ENCODE measurements at regions not wholly inside any gene's neighbourhood (a gene's known extent, or its start where the extent isn't known, plus 50 kb on each side); places are given as distances from the start of the nearest gene placed in this dataset.

GRCh38 chr3:117817103-117817502, 1107.5 kb downstream of the TUSC7 start:
- Histone ChIP-seq H3K4me3 (no peak overlapping the region), H3K9me3 (no peaks in the 10 kb centered on the region), H3K27me3 (no peaks in the 10 kb centered on the region), H3K4me1 (no peaks in the 10 kb centered on the region), H3K27ac (no peak overlapping the region), H3K36me3 (no peaks in the 10 kb centered on the region)
- intact Hi-C loops (cut with DNase I; ENCODE audit: low total_unique reads), result no loop called here
- 74 to 92% (median 88%) methylated on average over 2 of the region's 2 CpGs for WGBS, 5 donors
- TF ChIP-seq POLR2AphosphoS5 (IDR thresholded peaks at IDR 0.05) (no peak), POLR2A (IDR thresholded peaks at IDR 0.05) (no peak), EP300 (IDR thresholded peaks at IDR 0.05) (no peak)
- TF ChIP-seq, protein P1, sequence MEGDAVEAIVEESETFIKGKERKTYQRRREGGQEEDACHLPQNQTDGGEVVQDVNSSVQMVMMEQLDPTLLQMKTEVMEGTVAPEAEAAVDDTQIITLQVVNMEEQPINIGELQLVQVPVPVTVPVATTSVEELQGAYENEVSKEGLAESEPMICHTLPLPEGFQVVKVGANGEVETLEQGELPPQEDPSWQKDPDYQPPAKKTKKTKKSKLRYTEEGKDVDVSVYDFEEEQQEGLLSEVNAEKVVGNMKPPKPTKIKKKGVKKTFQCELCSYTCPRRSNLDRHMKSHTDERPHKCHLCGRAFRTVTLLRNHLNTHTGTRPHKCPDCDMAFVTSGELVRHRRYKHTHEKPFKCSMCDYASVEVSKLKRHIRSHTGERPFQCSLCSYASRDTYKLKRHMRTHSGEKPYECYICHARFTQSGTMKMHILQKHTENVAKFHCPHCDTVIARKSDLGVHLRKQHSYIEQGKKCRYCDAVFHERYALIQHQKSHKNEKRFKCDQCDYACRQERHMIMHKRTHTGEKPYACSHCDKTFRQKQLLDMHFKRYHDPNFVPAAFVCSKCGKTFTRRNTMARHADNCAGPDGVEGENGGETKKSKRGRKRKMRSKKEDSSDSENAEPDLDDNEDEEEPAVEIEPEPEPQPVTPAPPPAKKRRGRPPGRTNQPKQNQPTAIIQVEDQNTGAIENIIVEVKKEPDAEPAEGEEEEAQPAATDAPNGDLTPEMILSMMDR (IDR thresholded peaks at IDR 0.05), result no peak
- DNase-seq, result no peak

GRCh38 chr3:117818592-117818991, 1109.0 kb downstream of the TUSC7 start:
- no peaks in the 10 kb centered on the region for H3K27me3 ChIP-seq
- H3K27ac ChIP-seq, result no peak overlapping the region
- H3K36me3 ChIP-seq, result no peaks in the 10 kb centered on the region
- intact Hi-C loops (cut with DNase I; ENCODE audit: low total_unique reads), result no loop called here
- H3K4me1 ChIP-seq, result no peaks in the 10 kb centered on the region
- WGBS, 5 donors, result 27 to 79% (median 59%) methylated on average over 1 of the region's 1 CpG
- DNase-seq, result peak in 1 of 2 donors; percentile 11
- no peak overlapping the region for H3K4me3 ChIP-seq
- H3K9me3 ChIP-seq, result no peaks in the 10 kb centered on the region
- TF ChIP-seq, protein P1 (IDR thresholded peaks at IDR 0.05), result no peak

DNA sequence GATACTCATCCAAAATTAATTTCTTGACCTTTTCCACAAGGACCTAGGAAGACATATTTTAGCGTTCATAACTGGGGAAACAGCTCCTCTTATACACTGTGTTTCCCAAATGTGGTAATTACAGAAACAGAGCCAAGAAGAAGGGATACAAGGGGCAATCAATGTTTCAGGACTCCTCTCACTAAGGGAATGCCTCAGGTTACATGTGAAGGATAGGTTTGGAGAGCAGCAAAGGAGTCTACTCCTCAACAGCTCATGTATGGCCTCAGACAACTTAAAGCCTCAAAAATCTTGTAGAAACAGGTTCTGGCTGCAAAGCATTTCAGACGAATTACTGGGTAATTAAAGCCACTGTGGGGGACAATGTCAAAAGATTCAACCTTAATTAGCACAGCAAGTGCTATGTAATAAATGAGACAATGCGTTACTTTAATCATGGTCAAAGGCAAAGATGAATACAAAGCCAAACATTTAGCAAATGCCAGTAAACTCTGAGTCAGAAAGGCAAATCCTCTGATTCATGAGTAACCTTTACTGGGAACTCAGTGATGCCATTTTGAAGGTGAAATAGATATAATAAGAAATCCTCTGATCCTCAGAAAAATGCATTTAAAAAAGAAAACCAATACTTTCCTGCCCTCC, 1111.2 kb downstream of the TUSC7 start:
- 61 to 79% (median 69%) methylated on average over 3 of the region's 3 CpGs for WGBS, 5 donors
- no peaks in the 10 kb centered on the region for H3K4me1 ChIP-seq
- H3K27ac ChIP-seq, result no peak overlapping the region
- no peaks in the 10 kb centered on the region for H3K9me3 ChIP-seq
- no peak for DNase-seq
- H3K27me3 ChIP-seq, result no peaks in the 10 kb centered on the region
- H3K4me3 ChIP-seq, result no peak overlapping the region
- intact Hi-C loops (cut with DNase I; ENCODE audit: low total_unique reads), result no loop called here
- no peak for TF ChIP-seq POLR2A (IDR thresholded peaks at IDR 0.05)
- no peaks in the 10 kb centered on the region for H3K36me3 ChIP-seq

GRCh38 chr3:117822416-117822815, 1112.8 kb downstream of the TUSC7 start:
- Histone ChIP-seq H3K36me3 (no peaks in the 10 kb centered on the region), H3K9me3 (no peaks in the 10 kb centered on the region), H3K27me3 (no peaks in the 10 kb centered on the region), H3K4me1 (no peaks in the 10 kb centered on the region), H3K4me3 (no peak overlapping the region), H3K27ac (no peak overlapping the region)
- no peak for DNase-seq
- intact Hi-C loops (cut with DNase I; ENCODE audit: low total_unique reads), result no loop called here
- no peak for TF ChIP-seq EP300 (IDR thresholded peaks at IDR 0.05)
- TF ChIP-seq POLR2A (IDR thresholded peaks at IDR 0.05), result no peak
- TF ChIP-seq, protein P1 (IDR thresholded peaks at IDR 0.05), result no peak
- TF ChIP-seq POLR2AphosphoS5 (IDR thresholded peaks at IDR 0.05), result no peak
- 97 to 100% (median 98%) methylated on average over 1 of the region's 1 CpG for WGBS, 5 donors

DNA sequence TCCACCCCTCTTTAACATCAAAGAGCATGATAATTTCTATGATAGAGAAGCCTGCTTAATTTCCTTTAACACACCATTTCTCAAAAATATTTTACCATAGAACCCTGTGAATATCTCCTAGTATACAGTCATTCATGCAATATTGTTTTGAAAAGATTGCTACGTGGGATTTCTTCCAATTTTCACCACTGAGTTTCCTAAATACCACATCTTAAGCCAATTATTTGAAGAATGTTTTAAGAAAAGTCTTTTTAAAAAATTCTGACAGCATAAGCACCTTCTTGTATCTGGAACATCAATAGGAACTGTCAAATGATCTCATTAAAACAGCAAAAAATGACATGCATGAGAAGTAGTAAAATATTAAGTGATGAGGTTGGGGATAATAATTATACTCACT, 1126.7 kb downstream of the TUSC7 start:
- Histone ChIP-seq H3K4me3 (no peak overlapping the region), H3K27me3 (no peaks in the 10 kb centered on the region), H3K9me3 (no peaks in the 10 kb centered on the region), H3K36me3 (no peaks in the 10 kb centered on the region), H3K27ac (no peak overlapping the region), H3K4me1 (no peaks in the 10 kb centered on the region)
- TF ChIP-seq POLR2A (IDR thresholded peaks at IDR 0.05) (no peak), EP300 (IDR thresholded peaks at IDR 0.05) (no peak), POLR2AphosphoS5 (IDR thresholded peaks at IDR 0.05) (no peak)
- TF ChIP-seq, protein P1 (IDR thresholded peaks at IDR 0.05), result no peak
- intact Hi-C loops (cut with DNase I; ENCODE audit: low total_unique reads), result no loop called here
- 61 to 75% (median 74%) methylated on average over 1 of the region's 1 CpG for WGBS, 5 donors
- no peak for DNase-seq
